ENCODE measurements at regions not wholly inside any gene's neighbourhood (a gene's known extent, or its start where the extent isn't known, plus 50 kb on each side); places are given as distances from the start of the nearest gene placed in this dataset.
"Not testable (repeated sequence)": the region's sequence is repeated elsewhere in the genome, so short reads cannot be mapped to it uniquely, and the experiment has no call there.

GRCh38 chr7:91503934-91504555 lies 239.8 kb downstream of the FZD1 start:
- no peak for DNase-seq (ENCODE audit: low read depth)
- no peak overlapping the region for H3K4me3 ChIP-seq (ENCODE audit: low read length)
- TF ChIP-seq CTCF (conservative IDR thresholded peaks at IDR 0.05; ENCODE audit: low read length): no peak

DNA sequence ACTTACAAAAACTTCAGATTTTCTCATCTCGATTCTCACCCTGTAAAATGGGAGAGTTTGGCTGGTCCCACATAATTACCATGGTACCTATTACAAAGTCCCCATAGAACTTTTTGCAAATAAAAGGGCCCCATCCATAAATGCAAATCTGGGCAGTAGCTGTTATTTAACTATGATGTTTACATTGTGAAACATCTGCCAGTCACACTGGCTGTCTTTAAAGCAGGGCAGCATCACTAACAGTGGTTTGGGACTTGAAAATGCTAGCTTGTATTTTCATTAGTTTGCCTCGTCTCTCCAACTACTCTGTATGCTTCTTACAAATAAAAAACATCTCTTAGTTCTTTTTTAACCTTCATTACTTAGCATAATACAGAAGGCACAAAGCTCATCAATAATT lies 240.7 kb downstream of the FZD1 start:
- no peak for DNase-seq (ENCODE audit: low read depth)
- TF ChIP-seq CTCF (conservative IDR thresholded peaks at IDR 0.05; ENCODE audit: low read length): no peak
- H3K4me3 ChIP-seq (ENCODE audit: low read length): no peak overlapping the region

DNA sequence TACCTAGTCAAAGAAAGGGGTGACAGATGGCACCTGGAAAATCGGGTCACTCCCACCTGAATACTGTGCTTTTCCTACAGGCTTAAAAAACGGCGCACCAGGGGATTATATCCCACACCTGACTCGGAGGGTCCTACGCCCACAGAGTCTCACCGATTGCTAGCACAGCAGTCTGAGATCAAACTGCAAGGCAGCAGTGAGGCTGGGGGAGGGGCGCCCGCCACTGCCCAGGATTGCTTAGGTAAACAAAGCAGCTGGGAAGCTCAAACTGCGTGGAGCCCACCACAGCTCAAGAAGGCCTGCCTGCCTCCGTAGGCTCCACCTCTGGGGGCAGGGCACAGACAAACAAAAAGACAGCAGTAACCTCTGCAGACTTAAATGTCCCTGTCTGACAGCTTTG lies 242.7 kb downstream of the FZD1 start:
- not testable (repeated sequence) for DNase-seq (ENCODE audit: low read depth); H3K4me3 ChIP-seq (ENCODE audit: low read length)

GRCh38 chr7:91511861-91512260 lies 247.6 kb downstream of the FZD1 start:
- H3K4me3 ChIP-seq (ENCODE audit: low read length); DNase-seq (ENCODE audit: low read depth): not testable (repeated sequence)

GRCh38 chr7:91512958-91513357 lies 248.7 kb downstream of the FZD1 start:
- DNase-seq (ENCODE audit: low read depth): no peak
- no peak overlapping the region for H3K4me3 ChIP-seq (ENCODE audit: low read length)

GRCh38 chr7:91514591-91514990 lies 250.4 kb downstream of the FZD1 start:
- DNase-seq (ENCODE audit: low read depth): no peak
- no peak for TF ChIP-seq CTCF (conservative IDR thresholded peaks at IDR 0.05; ENCODE audit: low read length)
- no peak overlapping the region for H3K4me3 ChIP-seq (ENCODE audit: low read length)

More at GRCh38 chr7:91512958-91513357, 248.7 kb downstream of the FZD1 start:
- no peak for TF ChIP-seq CTCF (conservative IDR thresholded peaks at IDR 0.05; ENCODE audit: low read length)

- TF ChIP-seq CTCF (conservative IDR thresholded peaks at IDR 0.05; ENCODE audit: low read length): no peak
- no peak overlapping the region for H3K4me3 ChIP-seq (ENCODE audit: low read length)
- no peak for DNase-seq (ENCODE audit: low read depth)
Observed at GRCh38 chr7:91515961-91516360, 251.7 kb downstream of the FZD1 start.

GRCh38 chr7:91517201-91517785 lies 253.1 kb downstream of the FZD1 start:
- H3K4me3 ChIP-seq (ENCODE audit: low read length): no peak overlapping the region
- no peak for DNase-seq (ENCODE audit: low read depth)
- no peak for TF ChIP-seq CTCF (conservative IDR thresholded peaks at IDR 0.05; ENCODE audit: low read length)

Data from AG10803 (cell line).